Thyroid gland (tissue), 4 donors: ENCODE measurements at regions not wholly inside any gene's neighbourhood (a gene's known extent, or its start where the extent isn't known, plus 50 kb on each side); places are given as distances from the start of the nearest gene placed in this dataset.

Experiments
- CTCF ChIP-seq, 6 experiments: fragments of 200-600 bp in 3 of 6; fragments of 450-650 bp in 3 of 6; sonication (generic) in 3 of 6; IDR thresholded peaks; one replicate each; pipeline ENCODE4 v1.5.1; 2016 to 2019; ENCODE audit warnings: antibody characterized with exemption in 6 of 6, mild to moderate bottlenecking in 2 of 6, inconsistent platforms in 1 of 6, moderate library complexity in 1 of 6
- POLR2A ChIP-seq, 2 donors: fragments of 450-650 bp; IDR thresholded peaks; one replicate each; pipeline ENCODE4 v1.6.1; 2017; ENCODE audit warnings: antibody characterized with exemption in 2 of 2, mild to moderate bottlenecking in 2 of 2, moderate library complexity in 1 of 2

DNA sequence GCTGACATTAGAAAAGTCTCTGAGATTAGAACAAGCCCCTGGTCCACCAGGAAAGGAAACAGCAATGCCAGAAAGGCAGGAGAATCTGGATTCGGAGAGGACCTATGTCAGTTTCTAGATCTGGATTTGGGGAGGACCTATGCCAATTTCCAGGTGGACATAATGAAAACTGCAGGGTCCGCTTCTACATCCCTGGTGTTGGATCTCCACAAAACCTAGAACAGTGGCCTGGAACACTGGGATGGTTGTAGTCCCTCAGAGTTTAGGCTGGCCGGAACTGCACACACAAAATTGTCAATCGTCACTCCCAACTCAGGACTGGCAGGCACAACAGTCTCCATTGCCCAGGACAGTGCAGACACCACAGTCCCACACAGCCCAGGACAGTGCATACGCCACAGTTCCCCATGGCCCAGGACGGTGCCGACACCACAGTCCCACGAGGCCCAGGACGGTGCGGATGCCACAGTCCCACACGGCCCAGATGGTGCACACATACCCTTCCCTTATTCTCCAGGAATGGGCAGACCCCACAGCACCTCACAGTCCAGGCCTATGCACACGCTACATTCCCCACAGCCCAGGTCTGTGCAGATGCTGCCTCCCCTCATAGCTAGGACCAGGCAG lies 341.7 kb downstream of the UQCRFS1 start:
- TF ChIP-seq CTCF (IDR thresholded peaks at IDR 0.05) (no peak), POLR2A (IDR thresholded peaks at IDR 0.05) (no peak)
